ENCODE measurements at regions not wholly inside any gene's neighbourhood (a gene's known extent, or its start where the extent isn't known, plus 50 kb on each side); places are given as distances from the start of the nearest gene placed in this dataset.

DNA sequence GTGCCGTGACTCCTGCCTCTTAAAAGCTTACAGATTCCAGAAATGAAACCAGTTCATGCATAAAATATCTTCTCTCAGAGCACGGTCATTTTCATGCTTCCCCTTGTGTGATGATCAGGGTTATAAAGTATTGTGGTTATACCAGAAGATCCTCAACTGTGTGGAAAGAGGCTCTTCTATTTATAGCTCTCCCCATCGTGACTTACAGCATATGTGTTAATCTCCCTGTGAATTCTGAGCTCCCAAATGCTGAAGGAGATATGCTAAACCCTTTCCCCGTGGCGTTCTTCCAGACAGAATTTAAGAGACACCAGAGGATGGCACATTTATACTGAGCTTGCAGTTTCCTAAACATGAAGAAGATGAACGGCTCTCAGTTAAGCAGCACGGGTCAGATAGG, 158.8 kb downstream of the CDH26 start:
- no peak overlapping the region for H3K4me3 Mint-ChIP-seq
- POLR2A ChIA-PET = no interaction called here
- ATAC-seq (ENCODE audit: low read depth) (no peak), DNase-seq (no peak)
- CTCF ChIA-PET = no interaction called here
- intact Hi-C loops (cut with micrococcal nuclease) = no loop called here
- no peaks in the 10 kb centered on the region for H3K27me3 Mint-ChIP-seq
- H3K4me1 Mint-ChIP-seq = no peaks in the 10 kb centered on the region
- no peak overlapping the region for H3K27ac Mint-ChIP-seq
- TF ChIP-seq, protein P1, sequence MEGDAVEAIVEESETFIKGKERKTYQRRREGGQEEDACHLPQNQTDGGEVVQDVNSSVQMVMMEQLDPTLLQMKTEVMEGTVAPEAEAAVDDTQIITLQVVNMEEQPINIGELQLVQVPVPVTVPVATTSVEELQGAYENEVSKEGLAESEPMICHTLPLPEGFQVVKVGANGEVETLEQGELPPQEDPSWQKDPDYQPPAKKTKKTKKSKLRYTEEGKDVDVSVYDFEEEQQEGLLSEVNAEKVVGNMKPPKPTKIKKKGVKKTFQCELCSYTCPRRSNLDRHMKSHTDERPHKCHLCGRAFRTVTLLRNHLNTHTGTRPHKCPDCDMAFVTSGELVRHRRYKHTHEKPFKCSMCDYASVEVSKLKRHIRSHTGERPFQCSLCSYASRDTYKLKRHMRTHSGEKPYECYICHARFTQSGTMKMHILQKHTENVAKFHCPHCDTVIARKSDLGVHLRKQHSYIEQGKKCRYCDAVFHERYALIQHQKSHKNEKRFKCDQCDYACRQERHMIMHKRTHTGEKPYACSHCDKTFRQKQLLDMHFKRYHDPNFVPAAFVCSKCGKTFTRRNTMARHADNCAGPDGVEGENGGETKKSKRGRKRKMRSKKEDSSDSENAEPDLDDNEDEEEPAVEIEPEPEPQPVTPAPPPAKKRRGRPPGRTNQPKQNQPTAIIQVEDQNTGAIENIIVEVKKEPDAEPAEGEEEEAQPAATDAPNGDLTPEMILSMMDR (IDR thresholded peaks at IDR 0.05) = no peak
- no peaks in the 10 kb centered on the region for H3K36me3 Mint-ChIP-seq (ENCODE audit: low read depth)
- no peaks in the 10 kb centered on the region for H3K9me3 Mint-ChIP-seq

DNA sequence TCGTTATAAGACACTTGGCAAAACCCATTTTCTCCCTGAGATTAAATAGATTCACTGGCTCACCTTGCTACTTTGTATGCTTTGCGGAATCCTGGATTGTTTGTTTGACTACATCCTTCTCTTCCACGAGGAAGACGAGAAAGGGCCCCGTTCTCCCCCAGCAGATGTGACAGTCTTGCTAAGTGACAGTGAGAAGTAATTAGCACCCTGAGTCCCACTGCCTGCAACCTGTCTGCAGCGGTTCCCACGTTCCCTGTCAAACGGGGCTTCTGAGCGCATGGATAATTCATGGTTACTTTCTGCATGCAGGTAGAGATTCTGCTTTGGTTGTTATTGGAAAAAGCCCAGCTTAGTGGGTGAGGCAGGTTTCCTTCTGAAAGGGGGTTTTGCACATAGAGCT, 163.7 kb downstream of the CDH26 start:
- DNase-seq (no peak), ATAC-seq (ENCODE audit: low read depth) (no peak)
- intact Hi-C loops (cut with micrococcal nuclease) = no loop called here
- Mint-ChIP-seq H3K4me1 (no peaks in the 10 kb centered on the region), H3K27ac (no peak overlapping the region), H3K4me3 (no peak overlapping the region), H3K27me3 (peaks cover 2% of the 10 kb centered on the region), H3K9me3 (no peaks in the 10 kb centered on the region), H3K36me3 (ENCODE audit: low read depth) (no peaks in the 10 kb centered on the region)
- TF ChIP-seq, protein P1 (IDR thresholded peaks at IDR 0.05) = no peak
- ChIA-PET CTCF (no interaction called here), POLR2A (no interaction called here)

DNA sequence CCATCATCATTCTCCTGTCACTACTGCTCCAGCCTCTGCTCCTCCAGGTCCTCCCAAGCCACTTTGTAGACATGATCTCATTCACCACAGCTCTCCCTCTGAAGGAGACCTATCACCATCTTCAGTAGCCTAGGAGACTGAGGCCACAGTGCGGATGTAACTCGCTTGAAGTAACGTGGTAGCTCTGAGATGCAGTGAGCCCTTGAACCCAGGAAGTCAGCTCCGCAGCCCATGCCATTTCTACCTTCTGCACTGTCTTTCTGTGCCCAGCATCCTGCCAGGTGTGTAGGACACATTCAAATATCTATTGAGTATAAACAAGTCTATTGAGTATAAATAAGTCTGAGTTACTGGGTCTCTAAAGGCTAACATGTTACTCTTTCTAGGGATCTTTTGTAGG, 164.4 kb downstream of the CDH26 start:
- peaks cover 2% of the 10 kb centered on the region for H3K27me3 Mint-ChIP-seq
- intact Hi-C loops (cut with micrococcal nuclease) = no loop called here
- DNase-seq (no peak), ATAC-seq (ENCODE audit: low read depth) (no peak)
- H3K36me3 Mint-ChIP-seq (ENCODE audit: low read depth) = no peaks in the 10 kb centered on the region
- TF ChIP-seq, protein P1 (IDR thresholded peaks at IDR 0.05) = no peak
- H3K9me3 Mint-ChIP-seq = no peaks in the 10 kb centered on the region
- no peaks in the 10 kb centered on the region for H3K4me1 Mint-ChIP-seq
- ChIA-PET POLR2A (no interaction called here), CTCF (no interaction called here)
- no peak overlapping the region for H3K27ac Mint-ChIP-seq
- H3K4me3 Mint-ChIP-seq = no peak overlapping the region

DNA sequence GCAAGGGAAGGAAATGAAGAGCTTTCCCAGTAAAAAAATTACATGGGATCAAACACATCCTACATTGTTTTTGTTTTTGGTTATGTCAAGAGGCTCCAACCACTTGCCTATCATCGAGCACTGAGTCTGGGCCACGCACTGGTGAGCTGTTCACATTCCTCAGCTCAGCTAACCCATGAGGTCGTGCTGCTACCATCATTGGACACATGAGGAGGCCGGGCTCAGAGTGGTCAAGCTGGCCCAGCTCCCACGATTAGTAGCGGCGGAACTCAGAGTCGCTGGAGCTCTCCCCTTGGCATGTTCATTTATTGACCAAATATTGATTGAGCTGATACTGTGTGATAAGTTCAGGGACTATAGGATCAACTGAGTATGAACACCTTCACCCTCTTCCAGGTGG, 164.9 kb downstream of the CDH26 start:
- no peak for ATAC-seq (ENCODE audit: low read depth)
- H3K9me3 Mint-ChIP-seq = no peaks in the 10 kb centered on the region
- no peak for DNase-seq
- no peaks in the 10 kb centered on the region for H3K4me1 Mint-ChIP-seq
- TF ChIP-seq, protein P1 (IDR thresholded peaks at IDR 0.05) = no peak
- CTCF ChIA-PET = no interaction called here
- POLR2A ChIA-PET = no interaction called here
- H3K4me3 Mint-ChIP-seq = no peak overlapping the region
- no peaks in the 10 kb centered on the region for H3K36me3 Mint-ChIP-seq (ENCODE audit: low read depth)
- H3K27me3 Mint-ChIP-seq = peaks cover 2% of the 10 kb centered on the region
- H3K27ac Mint-ChIP-seq = no peak overlapping the region
- intact Hi-C loops (cut with micrococcal nuclease) = no loop called here

DNA sequence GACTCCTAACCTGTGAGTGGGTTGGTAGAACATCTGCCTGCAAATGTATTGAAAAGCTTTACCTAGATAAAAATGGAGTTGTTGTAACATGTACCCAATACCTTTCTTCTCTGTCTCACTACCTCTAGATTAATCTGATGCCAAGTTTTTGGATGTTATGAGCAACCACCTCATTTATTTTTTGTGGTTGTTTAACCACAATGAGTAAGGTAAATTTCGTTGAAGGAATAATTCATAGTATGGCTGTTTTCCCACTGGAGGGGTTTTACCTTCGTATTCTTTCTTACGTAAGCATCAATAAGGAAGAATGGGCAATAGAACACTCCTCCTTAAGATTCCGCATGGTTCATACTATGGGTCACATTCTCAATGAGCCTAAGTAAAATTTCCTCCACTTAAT, 165.4 kb downstream of the CDH26 start:
- Mint-ChIP-seq H3K36me3 (ENCODE audit: low read depth) (no peaks in the 10 kb centered on the region), H3K27me3 (peaks cover 2% of the 10 kb centered on the region), H3K9me3 (no peaks in the 10 kb centered on the region), H3K27ac (no peak overlapping the region), H3K4me3 (no peak overlapping the region), H3K4me1 (no peaks in the 10 kb centered on the region)
- TF ChIP-seq, protein P1 (IDR thresholded peaks at IDR 0.05) = no peak
- ChIA-PET POLR2A (no interaction called here), CTCF (no interaction called here)
- DNase-seq = no peak
- ATAC-seq (ENCODE audit: low read depth) = no peak
- intact Hi-C loops (cut with micrococcal nuclease) = no loop called here

Measured in activated B cell treated with CpG ODN at 0.5 μM for 24 hours (primary cell).